ENCODE measurements at regions not wholly inside any gene's neighbourhood (a gene's known extent, or its start where the extent isn't known, plus 50 kb on each side); places are given as distances from the start of the nearest gene placed in this dataset.

DNA sequence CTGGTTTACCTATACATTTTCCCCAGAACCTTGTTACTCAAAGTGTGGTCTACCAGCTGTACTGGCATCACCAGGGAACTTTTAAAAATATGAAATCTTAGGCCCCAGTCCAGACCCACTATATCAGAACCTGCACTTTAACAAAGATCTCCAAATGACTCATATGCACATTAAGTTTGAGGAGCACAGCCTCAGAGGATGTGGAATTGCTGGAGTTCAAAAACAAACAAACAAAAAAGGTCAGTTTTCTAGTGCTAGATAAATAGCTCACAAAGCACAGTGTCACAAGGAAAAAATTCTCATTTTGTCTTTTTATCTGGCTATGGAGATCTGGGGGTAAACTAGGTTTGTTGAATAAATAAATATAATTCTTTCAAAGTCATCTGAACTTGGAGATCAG lies 68.9 kb upstream of the ANKRD55 start:
- TF ChIP-seq POLR2A (IDR thresholded peaks at IDR 0.05; ENCODE audit: low read length) (no peak), GATA1 (IDR thresholded peaks at IDR 0.05; ENCODE audit: low read depth, low read length) (no peak)

Data from erythroblast (primary cell).